ENCODE measurements at regions not wholly inside any gene's neighbourhood (a gene's known extent, or its start where the extent isn't known, plus 50 kb on each side); places are given as distances from the start of the nearest gene placed in this dataset.

DNA sequence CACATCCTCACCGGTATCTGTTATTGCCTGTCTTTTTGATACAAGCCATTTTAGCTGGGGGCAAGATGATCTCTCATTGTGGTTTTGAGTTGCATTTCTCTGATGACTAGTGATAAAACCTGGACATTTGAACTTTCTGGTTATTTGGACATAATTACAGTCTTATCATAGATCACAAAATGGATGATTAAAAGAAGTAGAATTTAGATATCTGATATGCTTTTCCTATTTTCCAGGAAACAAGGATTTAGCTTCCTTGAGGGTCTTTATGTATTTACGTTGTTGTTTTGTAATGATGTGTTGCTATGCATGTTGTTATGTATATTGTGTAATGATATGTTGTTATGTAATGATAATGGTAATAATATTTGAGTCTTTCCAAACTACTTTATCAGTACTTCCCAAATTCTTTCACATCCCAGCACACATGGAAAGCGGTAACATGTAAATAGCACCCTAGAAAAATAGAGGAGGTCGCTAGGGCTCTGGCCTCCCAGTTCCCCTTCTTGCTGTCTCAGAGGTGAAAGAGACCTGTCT is 53.8 kb downstream of the GJD2 start:
- ATAC-seq: no peak
- Mint-ChIP-seq H3K36me3 (ENCODE audit: low read depth) (no peaks in the 10 kb centered on the region), H3K27ac (no peak overlapping the region), H3K27me3 (peaks cover 24% of the 10 kb centered on the region), H3K4me1 (no peaks in the 10 kb centered on the region), H3K9me3 (no peaks in the 10 kb centered on the region), H3K4me3 (no peak overlapping the region)
- no peak for DNase-seq

DNA sequence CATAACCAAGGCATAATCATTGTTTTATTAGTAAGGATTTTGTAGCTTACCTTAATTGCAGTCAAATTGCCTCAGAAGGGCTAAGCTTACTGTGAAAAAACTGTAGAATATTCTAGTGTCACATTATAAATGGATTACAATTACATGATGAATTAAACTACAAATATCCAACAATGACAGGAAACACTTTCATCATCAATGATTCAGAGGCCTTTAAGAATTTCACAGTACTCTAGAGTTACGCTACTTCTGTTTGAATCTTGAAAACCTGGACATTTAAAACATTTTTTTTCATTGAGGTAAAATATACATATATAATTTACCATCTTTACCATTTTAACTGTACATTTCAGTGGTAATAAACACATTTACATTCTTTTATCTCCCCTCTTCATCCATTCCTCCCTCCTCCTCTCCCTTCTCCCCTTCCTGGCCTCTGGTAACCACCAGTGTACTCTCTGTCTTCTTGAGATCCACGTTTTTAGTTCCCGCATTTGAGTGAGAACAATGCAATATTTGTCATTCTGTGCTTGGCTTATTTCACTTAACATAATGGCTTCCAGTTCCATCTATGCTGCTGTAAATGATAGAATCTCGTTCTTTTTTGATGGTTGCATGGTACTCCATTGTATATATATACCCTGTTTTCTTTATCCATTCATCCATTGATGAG is 54.7 kb downstream of the GJD2 start:
- Mint-ChIP-seq H3K36me3 (ENCODE audit: low read depth) (no peaks in the 10 kb centered on the region), H3K27ac (no peak overlapping the region), H3K27me3 (peaks cover 24% of the 10 kb centered on the region), H3K9me3 (no peaks in the 10 kb centered on the region), H3K4me1 (no peaks in the 10 kb centered on the region), H3K4me3 (no peak overlapping the region)
- ATAC-seq (no peak), DNase-seq (no peak)

DNA sequence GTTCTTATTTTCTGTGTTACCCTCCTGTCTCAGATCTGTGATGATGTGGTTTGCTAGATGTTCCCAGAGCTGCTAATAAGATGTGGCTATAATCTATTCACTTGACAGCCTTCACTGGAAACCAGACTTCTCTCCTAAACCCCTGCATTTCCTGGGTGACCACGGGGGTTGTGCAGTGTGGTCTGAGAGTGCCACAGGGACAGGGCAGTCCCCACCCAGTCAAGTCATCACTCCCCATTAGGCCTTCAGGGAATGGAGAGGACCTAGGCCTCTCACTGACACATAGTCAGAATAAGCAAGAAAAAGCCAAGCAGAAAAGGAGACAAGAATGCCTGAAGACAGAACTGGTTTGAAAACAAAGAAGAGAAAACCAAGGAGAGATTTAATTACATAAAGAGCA is 58.3 kb downstream of the GJD2 start:
- Mint-ChIP-seq H3K9me3 (no peaks in the 10 kb centered on the region), H3K36me3 (ENCODE audit: low read depth) (no peaks in the 10 kb centered on the region)

DNA sequence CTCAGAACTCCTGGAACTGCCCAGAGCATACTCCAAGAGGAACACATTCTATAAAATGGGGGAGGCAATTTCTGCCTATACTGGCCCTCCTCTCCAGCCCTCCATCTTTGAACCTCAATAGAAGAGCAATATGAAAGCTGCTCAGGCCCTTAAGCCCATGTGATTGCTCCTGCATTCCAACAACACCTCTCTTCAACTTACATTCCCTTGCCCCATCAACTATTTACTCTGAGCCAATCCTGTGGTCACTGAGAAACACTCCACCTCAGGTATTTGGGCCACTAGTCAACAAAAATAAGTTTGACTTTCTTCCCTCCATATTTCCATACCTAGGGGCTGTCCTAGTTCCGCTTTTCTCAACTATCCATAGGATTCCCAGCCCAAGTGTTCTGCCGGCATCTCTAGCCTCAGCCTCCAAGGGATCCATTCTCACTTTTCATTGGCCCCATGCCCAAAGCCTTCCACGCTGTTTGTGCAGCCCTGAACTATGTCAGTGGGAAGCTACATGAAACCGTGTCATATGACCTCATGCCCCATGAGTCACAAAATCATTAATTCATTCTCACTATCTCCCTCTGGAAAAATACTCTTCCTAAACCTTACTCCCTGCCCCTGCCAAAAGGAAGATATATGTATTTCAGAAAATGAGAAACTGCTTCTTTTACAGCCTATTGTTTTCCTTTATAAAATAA is 61.6 kb downstream of the GJD2 start:
- DNase-seq (no peak), ATAC-seq (no peak)
- Mint-ChIP-seq H3K36me3 (ENCODE audit: low read depth) (no peaks in the 10 kb centered on the region), H3K9me3 (peaks cover 12% of the 10 kb centered on the region), H3K27me3 (peaks cover 15% of the 10 kb centered on the region), H3K27ac (no peak overlapping the region), H3K4me3 (no peak overlapping the region), H3K4me1 (peaks cover 9% of the 10 kb centered on the region)

More for the DNA sequence above, 58.3 kb downstream of the GJD2 start:
- peaks cover 21% of the 10 kb centered on the region for H3K27me3 Mint-ChIP-seq
- no peak overlapping the region for H3K27ac Mint-ChIP-seq
- H3K4me1 Mint-ChIP-seq: no peaks in the 10 kb centered on the region
- H3K4me3 Mint-ChIP-seq: no peak overlapping the region
- ATAC-seq: no peak
- DNase-seq: no peak

DNA sequence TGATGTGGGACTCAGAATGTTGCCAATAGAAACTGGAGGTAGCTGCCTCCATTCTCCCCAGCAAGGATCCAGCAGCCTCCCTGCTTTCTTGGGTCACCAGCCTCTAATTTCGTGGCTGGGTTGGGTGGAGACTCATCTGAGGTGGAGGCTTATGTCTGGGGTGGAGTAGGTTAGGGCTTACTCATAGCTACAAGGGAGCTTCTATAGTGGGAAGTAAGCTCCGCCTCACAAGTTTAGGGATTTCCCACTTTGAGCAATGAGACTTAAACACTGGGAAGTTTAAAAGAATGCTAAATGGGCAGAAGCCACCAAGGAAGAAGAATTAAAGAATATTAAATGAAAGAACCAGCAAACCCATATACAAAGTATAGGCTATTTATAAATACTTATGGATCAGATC is 63.8 kb downstream of the GJD2 start:
- ATAC-seq: no peak
- no peak overlapping the region for H3K27ac Mint-ChIP-seq

DNA sequence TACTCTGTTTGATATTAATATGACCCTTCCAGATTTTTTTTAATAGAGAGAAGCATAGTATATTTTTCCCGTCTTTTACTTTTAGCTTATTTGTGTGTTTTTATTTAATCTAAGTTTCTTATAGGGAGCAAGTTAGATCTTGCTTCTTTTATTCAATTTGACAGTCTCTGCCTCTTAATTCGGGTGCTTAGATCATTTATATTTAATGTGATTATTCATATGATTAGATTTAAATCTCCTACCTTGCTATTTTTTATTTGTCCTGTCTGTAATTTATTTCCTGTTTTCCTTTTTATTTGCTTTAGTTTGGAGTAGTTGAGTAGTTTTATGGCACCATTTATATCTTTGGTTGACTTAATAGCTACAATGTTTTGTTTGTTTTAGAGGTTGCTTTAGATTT is 66.1 kb downstream of the GJD2 start:
- no peak for ATAC-seq
- Mint-ChIP-seq H3K27ac (no peak overlapping the region), H3K9me3 (peaks cover 12% of the 10 kb centered on the region), H3K36me3 (ENCODE audit: low read depth) (no peaks in the 10 kb centered on the region), H3K4me1 (peaks cover 9% of the 10 kb centered on the region), H3K27me3 (peaks cover 17% of the 10 kb centered on the region), H3K4me3 (no peak overlapping the region)
- DNase-seq: no peak

More for the DNA sequence above, 63.8 kb downstream of the GJD2 start:
- H3K27me3 Mint-ChIP-seq: peaks cover 15% of the 10 kb centered on the region
- peaks cover 9% of the 10 kb centered on the region for H3K4me1 Mint-ChIP-seq
- H3K9me3 Mint-ChIP-seq: peaks cover 12% of the 10 kb centered on the region
- H3K36me3 Mint-ChIP-seq (ENCODE audit: low read depth): no peaks in the 10 kb centered on the region
- no peak overlapping the region for H3K4me3 Mint-ChIP-seq
- DNase-seq: no peak

DNA sequence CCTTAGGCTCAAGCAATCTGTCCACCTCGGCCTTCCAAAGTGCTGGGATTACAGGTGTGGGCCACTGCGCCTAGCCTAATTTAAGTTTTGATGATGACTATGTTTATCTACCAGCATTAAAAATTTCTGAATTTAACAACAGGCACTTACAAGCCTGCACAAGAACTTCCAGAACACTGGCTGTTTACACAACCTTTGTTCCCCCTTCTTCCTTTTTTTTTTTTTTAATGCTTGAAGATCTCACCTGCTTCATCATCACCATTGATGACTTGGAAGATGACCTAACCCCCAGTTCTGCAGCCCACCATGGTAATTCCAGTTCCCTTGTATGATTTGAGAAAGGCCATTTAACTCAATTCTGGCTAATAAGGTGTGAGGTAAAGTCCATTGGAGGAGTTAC is 70.4 kb downstream of the GJD2 start:
- no peak overlapping the region for H3K4me3 Mint-ChIP-seq
- no peak overlapping the region for H3K27ac Mint-ChIP-seq
- peaks cover 4% of the 10 kb centered on the region for H3K9me3 Mint-ChIP-seq
- no peak for DNase-seq
- ATAC-seq: no peak
- H3K36me3 Mint-ChIP-seq (ENCODE audit: low read depth): no peaks in the 10 kb centered on the region
- H3K4me1 Mint-ChIP-seq: no peaks in the 10 kb centered on the region
- H3K27me3 Mint-ChIP-seq: peaks cover 21% of the 10 kb centered on the region

DNA sequence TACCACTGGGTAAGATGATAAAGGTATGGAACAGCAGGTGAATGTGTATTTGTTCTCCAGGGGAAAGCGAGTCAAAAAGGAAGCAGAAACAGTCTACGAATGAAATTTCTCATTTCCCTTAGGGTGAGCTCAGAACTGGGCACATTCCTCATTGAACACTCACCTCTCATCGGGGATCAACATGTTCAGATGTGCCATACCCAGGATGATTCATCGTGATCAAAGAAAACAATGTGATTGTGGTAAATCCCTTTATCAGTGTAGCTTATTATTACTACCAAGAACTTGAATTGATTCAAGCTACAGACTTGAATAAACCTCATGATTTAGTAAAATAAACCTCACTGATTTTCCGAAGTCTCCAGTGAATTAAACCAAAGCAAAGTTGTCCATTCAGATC is 72.1 kb downstream of the GJD2 start:
- H3K9me3 Mint-ChIP-seq: no peaks in the 10 kb centered on the region
- peaks cover 21% of the 10 kb centered on the region for H3K27me3 Mint-ChIP-seq
- H3K27ac Mint-ChIP-seq: no peak overlapping the region
- H3K36me3 Mint-ChIP-seq (ENCODE audit: low read depth): no peaks in the 10 kb centered on the region
- H3K4me1 Mint-ChIP-seq: no peaks in the 10 kb centered on the region
- H3K4me3 Mint-ChIP-seq: no peak overlapping the region
- ATAC-seq (no peak), DNase-seq (no peak)

DNA sequence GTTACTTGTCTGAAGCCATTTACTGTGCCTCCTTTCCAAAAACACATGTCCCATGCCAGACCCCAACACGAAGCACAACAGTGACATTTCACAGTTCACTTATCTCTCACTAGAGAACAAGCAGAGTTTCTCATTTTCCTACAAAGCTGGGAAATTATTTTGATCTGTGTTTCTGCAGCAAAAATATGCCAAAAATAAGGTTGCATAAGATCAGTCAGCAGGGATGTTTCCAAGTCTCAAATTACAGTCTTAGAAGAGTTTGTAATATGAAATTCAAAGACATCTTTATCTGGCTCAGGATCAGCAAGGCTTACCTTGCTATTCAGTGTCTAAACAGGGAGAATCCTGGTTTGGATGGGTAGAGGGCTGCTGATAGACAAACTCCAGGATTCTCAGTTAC is 75.5 kb downstream of the GJD2 start:
- DNase-seq: no peak
- H3K4me3 Mint-ChIP-seq: no peak overlapping the region
- H3K9me3 Mint-ChIP-seq: no peaks in the 10 kb centered on the region
- no peaks in the 10 kb centered on the region for H3K36me3 Mint-ChIP-seq (ENCODE audit: low read depth)
- no peak overlapping the region for H3K27ac Mint-ChIP-seq
- peaks cover 22% of the 10 kb centered on the region for H3K27me3 Mint-ChIP-seq
- no peaks in the 10 kb centered on the region for H3K4me1 Mint-ChIP-seq
- no peak for ATAC-seq

DNA sequence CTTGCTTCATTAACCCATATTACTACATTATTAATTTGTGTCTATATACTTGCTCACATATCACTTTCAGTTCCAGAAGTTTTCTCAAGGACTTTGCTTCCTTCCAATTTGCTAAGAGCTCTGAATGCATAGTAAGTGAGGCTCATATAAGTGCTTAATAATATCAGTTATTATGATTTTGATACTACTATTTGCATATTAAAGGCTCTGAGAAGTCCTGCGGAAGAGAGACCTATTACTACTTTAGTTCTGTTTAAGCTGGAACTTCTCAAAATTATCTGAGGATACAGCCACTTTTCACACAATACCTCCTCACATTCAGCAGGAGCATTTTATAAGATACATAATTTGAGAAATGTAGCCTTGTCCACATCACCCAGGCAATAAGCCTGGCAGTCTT is 81.6 kb downstream of the GJD2 start:
- Mint-ChIP-seq H3K9me3 (no peaks in the 10 kb centered on the region), H3K27ac (no peak overlapping the region), H3K4me1 (no peaks in the 10 kb centered on the region), H3K27me3 (peaks cover 12% of the 10 kb centered on the region), H3K36me3 (ENCODE audit: low read depth) (no peaks in the 10 kb centered on the region), H3K4me3 (no peak overlapping the region)
- ATAC-seq (no peak), DNase-seq (no peak)

DNA sequence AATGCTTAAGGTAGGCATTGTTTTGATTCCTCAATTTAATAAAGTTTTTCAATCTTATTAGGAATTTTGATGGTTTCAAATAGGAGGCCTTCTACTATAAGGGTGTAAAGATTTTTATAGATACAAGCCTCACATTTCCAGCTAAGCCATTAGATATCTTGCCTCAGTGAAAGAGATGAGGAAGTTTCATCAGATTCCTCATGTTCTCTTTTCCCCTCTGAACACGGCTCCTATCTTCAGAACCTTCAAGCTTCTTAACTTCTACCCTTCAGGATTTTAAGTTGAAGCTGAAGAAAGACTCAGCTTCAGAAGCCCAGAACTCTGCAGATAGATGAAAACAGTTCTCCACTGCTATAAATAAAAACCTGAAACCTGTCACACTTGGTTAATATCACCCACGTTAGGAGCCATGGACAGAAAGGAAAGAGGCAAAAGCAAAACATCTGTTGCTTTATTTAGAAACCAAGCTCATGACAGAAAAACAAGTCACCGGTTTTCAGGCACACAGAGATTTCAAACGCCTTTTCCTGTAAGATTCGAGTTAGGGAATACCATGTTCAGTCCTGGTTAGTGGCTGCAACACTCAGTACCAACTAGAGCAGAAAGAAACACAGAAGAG is 82.2 kb upstream of the GOLGA8B start:
- ATAC-seq (no peak), DNase-seq (no peak)
- Mint-ChIP-seq H3K4me1 (no peaks in the 10 kb centered on the region), H3K9me3 (no peaks in the 10 kb centered on the region), H3K36me3 (ENCODE audit: low read depth) (no peaks in the 10 kb centered on the region), H3K27me3 (peaks cover 20% of the 10 kb centered on the region), H3K4me3 (no peak overlapping the region), H3K27ac (no peak overlapping the region)

DNA sequence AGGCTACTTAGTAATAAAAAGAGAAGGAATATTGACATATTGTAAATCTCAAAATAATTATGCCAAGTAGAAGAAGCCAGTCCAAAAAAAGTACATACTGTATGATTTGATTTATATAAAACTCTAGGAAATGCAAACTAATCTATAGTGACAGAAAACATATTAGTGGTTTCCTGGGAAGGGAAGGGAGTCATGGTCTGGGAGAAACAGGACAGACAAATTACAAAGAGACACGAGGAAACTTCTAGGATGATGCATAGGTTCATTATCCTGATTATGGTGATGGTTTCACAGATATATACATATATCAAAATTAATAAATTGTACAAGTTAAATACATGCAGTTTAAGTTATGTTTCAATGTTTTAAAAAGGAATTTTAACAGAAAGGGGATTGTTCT is 81.0 kb upstream of the GOLGA8B start:
- Mint-ChIP-seq H3K4me3 (no peak overlapping the region), H3K9me3 (no peaks in the 10 kb centered on the region), H3K27ac (no peak overlapping the region), H3K36me3 (ENCODE audit: low read depth) (no peaks in the 10 kb centered on the region), H3K27me3 (peaks cover 21% of the 10 kb centered on the region), H3K4me1 (no peaks in the 10 kb centered on the region)
- ATAC-seq (no peak), DNase-seq (no peak)

DNA sequence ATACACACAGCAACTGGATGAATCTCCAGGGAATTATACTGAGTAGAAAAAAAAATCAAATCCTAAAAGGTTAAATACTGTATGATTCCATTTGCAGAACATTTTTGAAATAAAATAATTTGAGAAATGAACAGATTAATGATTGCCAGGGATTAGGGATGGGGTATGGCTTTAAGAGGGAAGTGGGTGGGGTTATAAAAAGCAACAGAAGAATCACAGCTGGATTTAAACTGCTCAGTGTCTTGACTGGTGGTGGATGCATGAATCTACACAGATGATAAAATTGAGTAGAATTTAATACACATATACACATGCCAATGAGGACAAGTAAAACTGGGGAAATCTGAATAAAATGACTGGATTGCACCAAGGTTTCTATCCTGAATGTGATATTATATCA is 79.7 kb upstream of the GOLGA8B start:
- Mint-ChIP-seq H3K27me3 (peaks cover 26% of the 10 kb centered on the region), H3K4me3 (no peak overlapping the region), H3K36me3 (ENCODE audit: low read depth) (no peaks in the 10 kb centered on the region), H3K27ac (no peak overlapping the region), H3K9me3 (no peaks in the 10 kb centered on the region), H3K4me1 (no peaks in the 10 kb centered on the region)
- ATAC-seq: no peak
- no peak for DNase-seq

DNA sequence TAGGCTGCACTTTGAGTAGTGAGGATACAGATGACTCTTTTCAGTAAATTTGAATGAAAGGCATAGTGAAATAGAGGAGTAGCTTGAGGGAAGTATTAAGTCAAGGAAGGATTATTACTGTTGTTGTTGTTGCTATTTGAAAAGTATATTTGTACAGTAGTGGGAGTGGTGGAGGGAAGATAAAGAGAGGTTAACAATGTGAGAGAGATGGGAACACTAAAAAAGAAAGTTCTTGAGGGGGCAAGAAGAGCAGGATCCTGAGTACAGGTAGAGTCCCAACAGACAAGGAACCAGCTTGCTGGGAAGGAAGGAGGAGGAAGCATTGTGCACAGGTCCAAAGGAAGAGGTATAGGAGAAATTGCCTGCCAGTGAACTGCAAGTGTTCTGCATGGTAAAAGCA is 75.6 kb upstream of the GOLGA8B start:
- no peak overlapping the region for H3K4me3 Mint-ChIP-seq
- DNase-seq (no peak), ATAC-seq (no peak)
- no peaks in the 10 kb centered on the region for H3K36me3 Mint-ChIP-seq (ENCODE audit: low read depth)
- peaks cover 21% of the 10 kb centered on the region for H3K27me3 Mint-ChIP-seq
- H3K27ac Mint-ChIP-seq: no peak overlapping the region
- no peaks in the 10 kb centered on the region for H3K4me1 Mint-ChIP-seq
- H3K9me3 Mint-ChIP-seq: no peaks in the 10 kb centered on the region

DNA sequence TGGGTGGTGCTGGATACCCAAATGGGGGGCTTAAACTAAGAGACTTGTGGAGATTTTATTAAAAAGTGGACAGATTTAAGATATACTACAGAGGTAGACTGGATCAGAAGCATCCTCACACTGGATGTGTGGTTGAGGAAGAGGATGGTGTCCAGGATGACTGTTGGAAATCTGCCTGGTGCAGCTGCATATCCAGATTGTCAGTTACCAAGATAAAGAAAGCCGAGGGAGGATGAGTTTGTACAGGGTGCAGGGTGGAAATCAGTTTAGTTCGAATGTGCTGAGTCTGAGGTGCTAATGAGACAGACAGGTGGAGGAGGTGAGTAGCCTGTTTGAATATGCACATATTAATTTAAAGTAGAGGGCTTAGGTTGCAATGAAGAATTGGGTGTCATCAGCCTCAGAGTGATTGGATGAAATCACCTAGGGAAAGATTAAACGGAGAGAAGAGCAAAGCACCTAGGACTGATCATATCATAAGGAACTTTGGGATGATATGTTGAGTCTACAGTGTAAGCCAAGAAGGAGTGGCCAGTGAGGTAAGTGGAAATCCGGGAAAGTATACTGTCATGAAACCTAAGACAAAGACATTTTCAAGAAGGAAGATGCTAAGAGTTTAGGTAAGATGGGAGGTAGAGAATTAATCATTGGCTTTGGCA is 74.1 kb upstream of the GOLGA8B start:
- H3K4me3 Mint-ChIP-seq: no peak overlapping the region
- DNase-seq (no peak), ATAC-seq (no peak)
- H3K4me1 Mint-ChIP-seq: no peaks in the 10 kb centered on the region
- H3K27ac Mint-ChIP-seq: no peak overlapping the region
- peaks cover 11% of the 10 kb centered on the region for H3K27me3 Mint-ChIP-seq
- H3K9me3 Mint-ChIP-seq: no peaks in the 10 kb centered on the region
- H3K36me3 Mint-ChIP-seq (ENCODE audit: low read depth): no peaks in the 10 kb centered on the region

Measured in activated naive CD8-positive, alpha-beta T cell treated with anti-CD3 and anti-CD28 coated beads, Interleukin-2, amount 50 U/mL, for 24 hours (primary cell).